ENCODE measurements at regions not wholly inside any gene's neighbourhood (a gene's known extent, or its start where the extent isn't known, plus 50 kb on each side); places are given as distances from the start of the nearest gene placed in this dataset.

DNA sequence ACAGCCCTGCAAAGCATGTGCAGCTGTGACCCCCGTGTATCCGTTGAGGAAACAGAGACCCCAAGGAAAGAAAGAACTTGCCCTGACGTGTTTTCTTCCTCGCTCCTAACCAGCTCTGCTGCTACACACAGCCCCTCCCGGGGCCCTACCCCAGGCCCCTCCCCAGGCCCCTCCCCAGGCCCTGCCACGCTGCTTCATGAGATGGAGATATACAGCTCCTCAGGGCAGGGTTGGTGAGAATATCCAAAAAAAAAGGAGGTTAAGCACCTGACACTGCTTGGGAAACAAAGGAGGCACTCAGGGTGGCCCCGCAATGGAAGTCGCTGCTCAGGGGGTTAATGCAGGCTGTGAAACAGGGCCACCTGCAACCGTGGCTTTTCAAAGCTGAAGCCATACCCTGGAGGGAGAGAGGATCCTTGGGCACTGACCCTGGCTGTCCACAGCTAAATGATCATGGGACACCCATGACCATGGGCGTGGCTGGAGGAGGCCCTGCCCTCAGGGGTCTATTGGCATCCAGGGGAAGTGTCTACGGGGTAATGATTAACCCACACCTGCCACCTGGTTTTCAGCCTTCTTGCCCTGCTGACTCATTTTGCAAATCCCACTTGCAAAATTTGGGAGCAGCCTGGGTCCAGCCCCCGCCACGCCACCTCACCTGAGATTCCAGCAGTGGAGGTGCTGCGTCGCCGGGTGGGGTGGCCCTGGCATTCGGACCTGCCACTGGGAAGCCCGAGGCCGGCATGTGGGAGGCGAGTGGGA lies 112.1 kb upstream of the ANO1 start:
- Histone ChIP-seq H3K4me3 (no peak overlapping the region), H3K27ac (no peak overlapping the region), H3K27me3 (no peaks in the 10 kb centered on the region), H3K36me3 (ENCODE audit: low read depth, missing control alignments) (no peaks in the 10 kb centered on the region), H3K9me3 (no peaks in the 10 kb centered on the region), H3K4me1 (no peaks in the 10 kb centered on the region)
- intact Hi-C loops (cut with DNase I; ENCODE audit: low total_unique reads) = no loop called here
- whole genome bisulfite sequencing, 2 donors = 86 to 88% methylated on average over 20 of the region's 20 CpGs
- DNase-seq = no peak
- TF ChIP-seq POLR2A (IDR thresholded peaks at IDR 0.05) (no peak), CTCF (IDR thresholded peaks at IDR 0.05) (no peak)

GRCh38 chr11:69966583-69966835 lies 111.6 kb upstream of the ANO1 start:
- TF ChIP-seq CTCF (IDR thresholded peaks at IDR 0.05) (no peak), POLR2A (IDR thresholded peaks at IDR 0.05) (no peak)
- H3K4me1 ChIP-seq = no peaks in the 10 kb centered on the region
- H3K27me3 ChIP-seq = no peaks in the 10 kb centered on the region
- H3K4me3 ChIP-seq = no peak overlapping the region
- 90 to 96% methylated on average over 3 to 4 of the region's 4 CpGs for WGBS, 2 donors
- H3K9me3 ChIP-seq = no peaks in the 10 kb centered on the region
- intact Hi-C loops (cut with DNase I; ENCODE audit: low total_unique reads) = no loop called here
- H3K36me3 ChIP-seq (ENCODE audit: low read depth, missing control alignments) = no peaks in the 10 kb centered on the region
- no peak for DNase-seq
- no peak overlapping the region for H3K27ac ChIP-seq

DNA sequence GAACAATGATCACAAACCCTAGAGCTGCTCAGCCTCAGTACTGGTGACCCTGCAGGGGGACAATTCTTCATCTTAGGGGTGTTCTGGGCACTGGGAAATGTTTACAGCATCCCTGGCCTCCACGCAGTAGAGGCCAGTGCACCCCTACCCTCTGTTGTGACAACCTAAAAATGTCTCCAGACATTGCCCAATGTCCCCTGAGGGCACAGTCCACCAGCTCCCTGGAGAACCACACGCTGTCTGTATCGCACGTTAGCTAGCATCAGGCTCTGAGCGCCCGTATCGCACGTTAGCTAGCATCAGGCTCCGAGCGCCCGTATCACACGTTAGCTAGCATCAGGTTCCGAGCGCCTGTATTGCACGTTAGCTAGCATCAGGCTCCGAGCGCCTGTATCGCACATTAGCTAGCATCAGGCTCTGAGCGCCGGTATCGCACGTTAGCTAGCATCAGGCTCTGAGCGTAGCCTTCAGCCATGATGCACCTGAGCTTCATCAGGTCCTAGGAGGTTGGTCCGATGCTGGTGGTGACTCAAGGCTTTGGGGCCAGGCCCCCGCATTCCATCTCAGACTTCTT lies 111.1 kb upstream of the ANO1 start:
- no peak for TF ChIP-seq CTCF (IDR thresholded peaks at IDR 0.05)
- TF ChIP-seq POLR2A (IDR thresholded peaks at IDR 0.05) = no peak
- H3K9me3 ChIP-seq = no peaks in the 10 kb centered on the region
- intact Hi-C loops (cut with DNase I; ENCODE audit: low total_unique reads) = no loop called here
- no peak overlapping the region for H3K4me3 ChIP-seq
- no peak for DNase-seq
- no peaks in the 10 kb centered on the region for H3K27me3 ChIP-seq
- 83 to 89% methylated on average over 24 to 25 of the region's 25 CpGs for WGBS, 2 donors
- no peak overlapping the region for H3K27ac ChIP-seq
- H3K4me1 ChIP-seq = no peaks in the 10 kb centered on the region
- no peaks in the 10 kb centered on the region for H3K36me3 ChIP-seq (ENCODE audit: low read depth, missing control alignments)

DNA sequence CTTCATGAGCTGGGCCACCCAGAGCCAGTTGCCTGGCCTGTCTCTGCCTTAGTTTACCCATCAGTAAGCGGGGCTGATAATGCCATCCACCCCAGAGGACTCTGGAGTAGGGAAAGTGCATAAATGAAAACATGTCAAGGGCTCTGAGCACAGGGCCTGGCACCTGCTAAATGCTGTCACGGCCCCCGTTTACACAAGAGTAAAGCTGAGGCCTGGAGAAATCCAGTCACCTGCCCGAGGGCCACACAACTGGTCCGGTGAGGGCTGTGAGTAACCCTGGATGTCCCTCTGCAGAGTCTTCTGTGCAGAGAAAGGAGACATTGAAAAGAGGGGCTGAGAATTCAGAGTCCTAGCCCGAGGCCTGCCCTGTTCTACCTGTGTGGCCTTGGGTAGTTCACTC lies 110.6 kb upstream of the ANO1 start:
- no peak for DNase-seq
- no peak for TF ChIP-seq CTCF (IDR thresholded peaks at IDR 0.05)
- TF ChIP-seq POLR2A (IDR thresholded peaks at IDR 0.05) = no peak
- Histone ChIP-seq H3K4me1 (no peaks in the 10 kb centered on the region), H3K36me3 (ENCODE audit: low read depth, missing control alignments) (no peaks in the 10 kb centered on the region), H3K4me3 (no peak overlapping the region), H3K9me3 (no peaks in the 10 kb centered on the region), H3K27me3 (no peaks in the 10 kb centered on the region), H3K27ac (no peak overlapping the region)
- intact Hi-C loops (cut with DNase I; ENCODE audit: low total_unique reads) = no loop called here
- WGBS, 2 donors = 95 to 96% methylated on average over 6 of the region's 6 CpGs

Measured in testis (tissue), 2 donors.